ENCODE measurements at regions not wholly inside any gene's neighbourhood (a gene's known extent, or its start where the extent isn't known, plus 50 kb on each side); places are given as distances from the start of the nearest gene placed in this dataset.

DNA sequence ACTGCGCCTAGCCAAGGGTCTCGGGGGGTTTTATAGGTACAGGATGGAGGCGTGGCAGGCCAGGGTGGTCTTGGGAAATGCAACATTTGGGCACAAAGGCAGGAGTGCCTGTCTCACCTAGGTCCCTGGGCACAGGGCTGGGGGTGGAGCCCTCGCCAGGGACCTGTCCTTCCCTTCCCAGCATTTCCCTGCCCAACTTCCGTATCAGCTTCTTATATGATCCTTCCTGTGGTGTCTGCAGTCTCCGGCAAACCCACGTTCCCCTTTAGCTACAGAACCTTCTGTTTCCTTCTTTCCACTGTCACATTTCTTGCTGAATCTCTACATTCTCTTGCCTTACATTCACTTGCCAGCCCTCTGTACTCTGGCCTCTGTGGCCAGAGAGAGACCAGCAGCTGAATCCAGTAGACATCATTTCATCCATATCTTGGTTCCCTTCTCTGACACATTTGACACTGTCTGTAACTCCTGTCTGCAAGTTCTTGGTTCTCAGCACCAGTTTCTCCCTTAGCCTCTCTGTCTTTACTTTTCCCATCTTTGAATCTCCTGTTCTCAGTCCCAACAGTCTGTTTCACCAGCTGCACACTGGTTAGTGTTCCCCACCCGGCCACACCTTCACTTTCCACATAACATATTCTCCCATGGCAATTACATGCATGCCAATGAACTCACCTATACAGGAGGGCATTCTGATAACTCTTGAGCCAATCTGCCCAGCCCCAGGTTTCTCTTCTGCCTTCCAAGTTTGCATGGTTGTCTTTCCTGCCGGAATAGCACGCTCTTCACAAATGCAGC, 134.7 kb upstream of the ZNF608 start:
- no TSS peak for BruUV-seq (replicated peaks)
- CTCF ChIA-PET: interaction anchor here (1.1 kb wide), 2 partner anchors 9 to 23 kb away, joined by 3 read pairs; no protein-coding TSS in a partner anchor

More for the DNA sequence above, 134.7 kb upstream of the ZNF608 start:
- POLR2A ChIA-PET: no interaction called here
- no peaks in the 10 kb centered on the region for H3K27me3 ChIP-seq (ENCODE audit: control insufficient read depth in 2 of 2, insufficient read depth in 2 of 2, low read length in 2 of 2)
- FAIRE-seq (no peak), DNase-seq (ENCODE audit: low read depth, low spot score) (no peak)
- TF ChIP-seq POLR2A (IDR thresholded peaks at IDR 0.05; ENCODE audit: low read depth, low read length): no peak
- TF ChIP-seq POLR2AphosphoS5 (IDR thresholded peaks at IDR 0.05; ENCODE audit: insufficient read depth, low read depth, low read length): no peak
- TF ChIP-seq, protein P1, sequence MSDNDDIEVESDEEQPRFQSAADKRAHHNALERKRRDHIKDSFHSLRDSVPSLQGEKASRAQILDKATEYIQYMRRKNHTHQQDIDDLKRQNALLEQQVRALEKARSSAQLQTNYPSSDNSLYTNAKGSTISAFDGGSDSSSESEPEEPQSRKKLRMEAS (IDR thresholded peaks at IDR 0.05; ENCODE audit: insufficient read depth, insufficient read length): no peak
- TF ChIP-seq FOS (IDR thresholded peaks at IDR 0.05; ENCODE audit: borderline replicate concordance, insufficient read depth, low read length): no peak
- no peak for TF ChIP-seq EZH2 (IDR thresholded peaks at IDR 0.05; ENCODE audit: borderline replicate concordance, low read depth, low read length, severe bottlenecking)
- TF ChIP-seq MYC (IDR thresholded peaks at IDR 0.05; ENCODE audit: low read depth, low read length): no peak
- TF ChIP-seq GATA2 (IDR thresholded peaks at IDR 0.05; ENCODE audit: insufficient read depth, insufficient read length, low read depth, low read length): no peak
- TF ChIP-seq, protein P2, sequence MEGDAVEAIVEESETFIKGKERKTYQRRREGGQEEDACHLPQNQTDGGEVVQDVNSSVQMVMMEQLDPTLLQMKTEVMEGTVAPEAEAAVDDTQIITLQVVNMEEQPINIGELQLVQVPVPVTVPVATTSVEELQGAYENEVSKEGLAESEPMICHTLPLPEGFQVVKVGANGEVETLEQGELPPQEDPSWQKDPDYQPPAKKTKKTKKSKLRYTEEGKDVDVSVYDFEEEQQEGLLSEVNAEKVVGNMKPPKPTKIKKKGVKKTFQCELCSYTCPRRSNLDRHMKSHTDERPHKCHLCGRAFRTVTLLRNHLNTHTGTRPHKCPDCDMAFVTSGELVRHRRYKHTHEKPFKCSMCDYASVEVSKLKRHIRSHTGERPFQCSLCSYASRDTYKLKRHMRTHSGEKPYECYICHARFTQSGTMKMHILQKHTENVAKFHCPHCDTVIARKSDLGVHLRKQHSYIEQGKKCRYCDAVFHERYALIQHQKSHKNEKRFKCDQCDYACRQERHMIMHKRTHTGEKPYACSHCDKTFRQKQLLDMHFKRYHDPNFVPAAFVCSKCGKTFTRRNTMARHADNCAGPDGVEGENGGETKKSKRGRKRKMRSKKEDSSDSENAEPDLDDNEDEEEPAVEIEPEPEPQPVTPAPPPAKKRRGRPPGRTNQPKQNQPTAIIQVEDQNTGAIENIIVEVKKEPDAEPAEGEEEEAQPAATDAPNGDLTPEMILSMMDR (IDR thresholded peaks at IDR 0.05; ENCODE audit: extremely low read depth in 1 of 2, insufficient read depth in 1 of 2, low read depth in 1 of 2, low read length in 2 of 2): no peak
- no peak for TF ChIP-seq JUN (IDR thresholded peaks at IDR 0.05; ENCODE audit: borderline replicate concordance, insufficient read depth, insufficient read length, low read depth)
- no peak overlapping the region for H3K4me2 ChIP-seq (ENCODE audit: insufficient read depth, low read length)
- no peaks in the 10 kb centered on the region for H3K4me1 ChIP-seq (ENCODE audit: control insufficient read depth, extremely low read depth, insufficient read depth, low read length)
- intact Hi-C loops (cut with micrococcal nuclease) (no loop called here), dilution Hi-C loops (cut with MboI; ENCODE audit: extremely low pct_ligation_motif_present, low sequenced_read_pairs) (no loop called here)
- no peaks in the 10 kb centered on the region for H3K79me2 ChIP-seq (ENCODE audit: control insufficient read depth, insufficient read depth, low read length)
- no peak overlapping the region for H3K4me3 ChIP-seq (replicated peaks in 1 of 3; ENCODE audit: insufficient read depth in 1 of 3, low read depth in 1 of 3, low read length in 3 of 3)
- H3K36me3 ChIP-seq (ENCODE audit: control insufficient read depth in 2 of 2, extremely low read depth in 1 of 2, insufficient read depth in 2 of 2, low read length in 2 of 2): no peaks in the 10 kb centered on the region
- no peaks in the 10 kb centered on the region for H4K20me1 ChIP-seq (replicated peaks; ENCODE audit: control insufficient read depth, extremely low read depth, insufficient read depth, low read length)
- no peak overlapping the region for H2AFZ ChIP-seq (ENCODE audit: low read depth, low read length)
- H3K9ac ChIP-seq (replicated peaks; ENCODE audit: extremely low read depth, insufficient read depth, low read length): no peak overlapping the region
- H3K27ac ChIP-seq (ENCODE audit: insufficient read depth, low read depth, low read length): no peak overlapping the region
- H3K9me1 ChIP-seq (replicated peaks; ENCODE audit: control insufficient read depth, extremely low read depth, insufficient read depth, low read length): no peaks in the 10 kb centered on the region
- no peaks in the 10 kb centered on the region for H3K9me3 ChIP-seq (replicated peaks; ENCODE audit: control insufficient read depth, insufficient read depth, low read length)

Data from endothelial cell of umbilical vein (primary cell).